Lower lobe of right lung (tissue), 2 donors: ENCODE measurements at regions not wholly inside any gene's neighbourhood (a gene's known extent, or its start where the extent isn't known, plus 50 kb on each side); places are given as distances from the start of the nearest gene placed in this dataset.

Experiments
- ATAC-seq, 2 donors: fragments of 200-7000 bp; cut with Tn5 transposase; one replicate each; pipeline ENCODE4 v1.9.1; 2020 to 2022; ENCODE audit warnings: mild to moderate bottlenecking in 2 of 2, moderate library complexity in 2 of 2
- DNase-seq: peaks from one replicate; pipeline ENCODE4 v3.0.0-alpha.2; 2020
- H3K27ac ChIP-seq: fragments of 200-600 bp; one replicate; pipeline ENCODE4 v1.8.0; 2022
- H3K27me3 ChIP-seq: fragments of 200-600 bp; one replicate; pipeline ENCODE4 v1.8.0; 2022; ENCODE audit warnings: low read depth
- H3K36me3 ChIP-seq: fragments of 200-600 bp; one replicate; pipeline ENCODE4 v1.8.0; 2022; ENCODE audit warnings: mild to moderate bottlenecking
- H3K4me1 ChIP-seq: fragments of 200-600 bp; one replicate; pipeline ENCODE4 v1.8.0; 2022
- H3K4me3 ChIP-seq: fragments of 200-600 bp; one replicate; pipeline ENCODE4 v1.8.0; 2022; ENCODE audit warnings: mild to moderate bottlenecking
- H3K9me3 ChIP-seq: fragments of 200-600 bp; one replicate; pipeline ENCODE4 v1.8.0; 2022
- CTCF ChIP-seq: fragments of 200-600 bp; IDR thresholded peaks from one replicate; pipeline ENCODE4 v1.8.0; 2022; ENCODE audit warnings: antibody characterized with exemption, mild to moderate bottlenecking
- intact Hi-C: fragments of 100-400 bp; cut with DNase I; formaldehyde crosslinking; loops from one replicate; pipeline ENCODE4 v1.11.0; 2022
- donor health status: DM: no; HTN: yes; CAD: no; lungs with severe emphysema.

DNA sequence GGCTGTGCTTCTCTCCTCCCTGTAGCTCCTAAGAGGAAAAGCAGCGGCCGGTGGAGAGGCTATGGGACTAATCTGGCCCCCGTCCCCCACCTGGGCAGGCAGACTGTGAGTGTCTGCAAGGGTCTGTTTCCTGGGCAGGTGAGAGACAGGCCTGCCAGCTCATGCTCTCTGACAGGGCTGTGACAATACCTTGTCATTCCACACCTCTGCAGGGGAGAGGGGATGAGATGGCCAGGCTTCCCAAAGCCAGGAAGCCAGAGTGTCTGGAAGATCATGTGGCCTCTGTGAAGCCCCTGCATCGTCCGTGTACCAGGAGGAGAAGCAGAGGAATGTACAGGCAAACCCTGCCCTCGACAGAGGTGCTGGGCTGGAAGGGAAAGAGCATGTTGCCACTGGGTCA lies 142.5 kb upstream of the GATA6 start:
- intact Hi-C loops = no loop called here
- no peaks in the 10 kb centered on the region for H3K4me1 ChIP-seq
- ATAC-seq = no peak
- no peaks in the 10 kb centered on the region for H3K9me3 ChIP-seq
- DNase-seq = no peak
- TF ChIP-seq CTCF = no peak
- H3K27me3 ChIP-seq = no peaks in the 10 kb centered on the region
- H3K27ac ChIP-seq = no peak overlapping the region
- H3K36me3 ChIP-seq = no peaks in the 10 kb centered on the region
- no peak overlapping the region for H3K4me3 ChIP-seq

- peaks cover 6% of the 10 kb centered on the region for H3K27me3 ChIP-seq
- no peak overlapping the region for H3K4me3 ChIP-seq
- no peaks in the 10 kb centered on the region for H3K9me3 ChIP-seq
- no peaks in the 10 kb centered on the region for H3K36me3 ChIP-seq
- ATAC-seq (no peak), DNase-seq (no peak)
- H3K4me1 ChIP-seq = no peaks in the 10 kb centered on the region
- TF ChIP-seq CTCF = no peak
- H3K27ac ChIP-seq = no peak overlapping the region
- intact Hi-C loops = no loop called here
Measured at GRCh38 chr18:22031611-22032010, 137.8 kb upstream of the GATA6 start.

GRCh38 chr18:22032392-22032961 lies 136.9 kb upstream of the GATA6 start:
- peaks cover 6% of the 10 kb centered on the region for H3K27me3 ChIP-seq
- no peaks in the 10 kb centered on the region for H3K4me1 ChIP-seq
- H3K4me3 ChIP-seq = no peak overlapping the region
- ATAC-seq (peak; percentile 86 to 96), DNase-seq (no peak)
- no peaks in the 10 kb centered on the region for H3K9me3 ChIP-seq
- no peaks in the 10 kb centered on the region for H3K36me3 ChIP-seq
- intact Hi-C loops = no loop called here
- no peak overlapping the region for H3K27ac ChIP-seq
- TF ChIP-seq CTCF = no peak

DNA sequence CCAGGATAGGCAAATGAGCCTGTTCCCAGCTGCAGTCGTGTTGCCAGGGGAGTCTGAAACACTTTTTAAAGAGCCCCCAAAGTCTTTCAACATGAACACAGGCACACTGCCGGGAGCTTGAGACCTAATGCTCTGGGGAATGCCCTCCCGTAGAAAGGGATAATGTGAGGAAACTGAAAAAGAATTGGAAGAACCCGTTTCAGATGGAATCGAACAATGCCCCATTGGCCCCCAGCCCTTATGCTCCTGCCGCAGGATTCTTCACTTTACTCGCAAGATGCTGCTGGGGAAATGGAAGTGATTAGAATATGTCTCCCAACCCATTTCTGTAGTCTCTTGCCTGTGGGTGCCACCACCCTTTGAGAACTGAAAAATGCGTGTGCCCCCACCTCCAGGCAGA lies 136.3 kb upstream of the GATA6 start:
- TF ChIP-seq CTCF = no peak
- no peaks in the 10 kb centered on the region for H3K4me1 ChIP-seq
- ATAC-seq (no peak), DNase-seq (no peak)
- H3K36me3 ChIP-seq = no peaks in the 10 kb centered on the region
- H3K9me3 ChIP-seq = no peaks in the 10 kb centered on the region
- no peak overlapping the region for H3K4me3 ChIP-seq
- no peak overlapping the region for H3K27ac ChIP-seq
- H3K27me3 ChIP-seq = peaks cover 6% of the 10 kb centered on the region
- intact Hi-C loops = no loop called here

DNA sequence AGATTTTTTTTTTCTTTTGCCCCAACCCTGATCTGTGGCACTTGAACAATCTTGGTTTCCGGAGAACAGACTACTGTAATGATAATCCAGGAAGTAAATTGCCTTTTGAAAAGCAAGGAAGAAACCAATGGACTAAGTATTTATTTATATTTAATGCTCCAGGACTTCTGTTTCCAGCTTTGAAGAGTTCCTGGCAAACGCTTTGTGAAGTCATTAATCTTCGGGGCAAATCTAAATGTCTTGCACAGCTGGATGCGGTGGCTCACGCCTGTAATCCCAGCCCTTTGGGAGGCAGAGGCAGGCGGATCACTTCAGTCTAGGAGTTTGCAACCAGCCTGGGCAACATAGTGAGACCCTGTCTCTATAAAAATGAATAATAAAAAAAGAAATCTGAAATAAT lies 135.1 kb upstream of the GATA6 start:
- intact Hi-C loops = no loop called here
- Histone ChIP-seq H3K9me3 (no peaks in the 10 kb centered on the region), H3K4me3 (no peak overlapping the region), H3K36me3 (no peaks in the 10 kb centered on the region), H3K27ac (no peak overlapping the region), H3K4me1 (no peaks in the 10 kb centered on the region), H3K27me3 (peaks cover 6% of the 10 kb centered on the region)
- no peak for ATAC-seq
- no peak for DNase-seq
- TF ChIP-seq CTCF = no peak

GRCh38 chr18:22040533-22040932 lies 128.9 kb upstream of the GATA6 start:
- no peak for DNase-seq

More at GRCh38 chr18:22040533-22040932, 128.9 kb upstream of the GATA6 start:
- Histone ChIP-seq H3K36me3 (no peaks in the 10 kb centered on the region), H3K9me3 (no peaks in the 10 kb centered on the region), H3K4me1 (no peaks in the 10 kb centered on the region), H3K27me3 (peaks cover 2% of the 10 kb centered on the region), H3K4me3 (no peak overlapping the region), H3K27ac (no peak overlapping the region)
- ATAC-seq = no peak
- intact Hi-C loops = no loop called here
- TF ChIP-seq CTCF = no peak
